Bronchial epithelial cell (primary cell): ENCODE measurements at regions not wholly inside any gene's neighbourhood (a gene's known extent, or its start where the extent isn't known, plus 50 kb on each side); places are given as distances from the start of the nearest gene placed in this dataset.

ENCODE experiments used
- DNase-seq: peaks from one replicate; pipeline ENCODE4 v3.0.0-alpha.2; 2010; ENCODE audit warnings: low read depth
- FAIRE-seq: peaks from 2 replicates; lab custom pipeline; 2011; peaks lifted over from hg19 to GRCh38; lab: Jason Lieb, UNC
- H3K27me3 ChIP-seq: 2 replicates; pipeline ENCODE4 v1.5.1; 2011; ENCODE audit warnings: low read length; ENCODE audit not compliant: control insufficient read depth, insufficient read depth
- H3K36me3 ChIP-seq: 2 replicates; pipeline ENCODE4 v1.5.1; 2011; ENCODE audit warnings: low read length; ENCODE audit not compliant: control insufficient read depth, insufficient read depth
- H3K4me3 ChIP-seq: 2 replicates; pipeline ENCODE4 v1.5.1; 2011; ENCODE audit warnings: mild to moderate bottlenecking, low read depth, low read length, control low read depth
- TF ChIP-seq, protein P1 (sequence below): IDR thresholded peaks from 2 replicates; pipeline ENCODE4 v1.5.1; 2011; ENCODE audit warnings: mild to moderate bottlenecking, moderate library complexity, low read length, control low read depth, inconsistent platforms; ENCODE audit not compliant: insufficient read depth, severe bottlenecking

GRCh38 chr3:1587426-1587825 lies 494.6 kb downstream of the CNTN6 start:
- no peak for FAIRE-seq
- TF ChIP-seq, protein P1, sequence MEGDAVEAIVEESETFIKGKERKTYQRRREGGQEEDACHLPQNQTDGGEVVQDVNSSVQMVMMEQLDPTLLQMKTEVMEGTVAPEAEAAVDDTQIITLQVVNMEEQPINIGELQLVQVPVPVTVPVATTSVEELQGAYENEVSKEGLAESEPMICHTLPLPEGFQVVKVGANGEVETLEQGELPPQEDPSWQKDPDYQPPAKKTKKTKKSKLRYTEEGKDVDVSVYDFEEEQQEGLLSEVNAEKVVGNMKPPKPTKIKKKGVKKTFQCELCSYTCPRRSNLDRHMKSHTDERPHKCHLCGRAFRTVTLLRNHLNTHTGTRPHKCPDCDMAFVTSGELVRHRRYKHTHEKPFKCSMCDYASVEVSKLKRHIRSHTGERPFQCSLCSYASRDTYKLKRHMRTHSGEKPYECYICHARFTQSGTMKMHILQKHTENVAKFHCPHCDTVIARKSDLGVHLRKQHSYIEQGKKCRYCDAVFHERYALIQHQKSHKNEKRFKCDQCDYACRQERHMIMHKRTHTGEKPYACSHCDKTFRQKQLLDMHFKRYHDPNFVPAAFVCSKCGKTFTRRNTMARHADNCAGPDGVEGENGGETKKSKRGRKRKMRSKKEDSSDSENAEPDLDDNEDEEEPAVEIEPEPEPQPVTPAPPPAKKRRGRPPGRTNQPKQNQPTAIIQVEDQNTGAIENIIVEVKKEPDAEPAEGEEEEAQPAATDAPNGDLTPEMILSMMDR, result no peak
- DNase-seq, result no peak
- Histone ChIP-seq H3K4me3 (no peak overlapping the region), H3K36me3 (no peaks in the 10 kb centered on the region), H3K27me3 (no peaks in the 10 kb centered on the region)

- TF ChIP-seq, protein P1, result no peak
- Histone ChIP-seq H3K27me3 (no peaks in the 10 kb centered on the region), H3K36me3 (no peaks in the 10 kb centered on the region), H3K4me3 (no peak overlapping the region)
- peak; percentile 4 for DNase-seq
- FAIRE-seq, result no peak
Observed at GRCh38 chr3:1591327-1592028, 498.7 kb downstream of the CNTN6 start.

- TF ChIP-seq, protein P1, result no peak
- FAIRE-seq (no peak), DNase-seq (no peak)
- no peaks in the 10 kb centered on the region for H3K36me3 ChIP-seq
- no peaks in the 10 kb centered on the region for H3K27me3 ChIP-seq
- no peak overlapping the region for H3K4me3 ChIP-seq
Observed at GRCh38 chr3:1594940-1595339, 502.1 kb downstream of the CNTN6 start.

DNA sequence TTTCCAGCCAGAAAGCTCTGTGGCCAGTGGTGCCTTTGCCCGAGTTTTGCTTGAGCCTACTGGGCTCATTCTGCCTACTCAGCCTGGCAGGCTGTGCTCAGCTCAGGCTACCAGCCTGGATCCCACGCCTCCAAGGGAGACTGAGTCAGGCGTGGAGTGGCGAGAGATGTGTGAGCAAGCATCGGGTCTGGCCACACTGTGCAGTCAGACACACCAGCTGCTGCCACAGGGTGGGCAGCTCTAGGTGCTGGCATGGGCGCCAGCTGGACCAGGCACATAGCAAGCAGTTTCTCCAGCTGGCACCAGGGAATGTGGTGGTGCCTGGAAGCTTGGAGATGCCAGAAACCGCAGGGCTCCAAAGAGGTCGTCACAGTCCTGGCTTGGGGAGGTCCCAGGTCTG lies 498.5 kb upstream of the CNTN4 start:
- FAIRE-seq (no peak), DNase-seq (no peak)

GRCh38 chr3:1600700-1601418 lies 497.8 kb upstream of the CNTN4 start:
- Histone ChIP-seq H3K36me3 (no peaks in the 10 kb centered on the region), H3K27me3 (no peaks in the 10 kb centered on the region), H3K4me3 (no peak overlapping the region)
- FAIRE-seq, result no peak
- TF ChIP-seq, protein P1, result no peak
- DNase-seq, result no peak

More for the DNA sequence above, 498.5 kb upstream of the CNTN4 start:
- Histone ChIP-seq H3K4me3 (no peak overlapping the region), H3K27me3 (no peaks in the 10 kb centered on the region), H3K36me3 (no peaks in the 10 kb centered on the region)
- TF ChIP-seq, protein P1, result no peak
